Prostate gland (tissue), 2 donors: ENCODE measurements at regions not wholly inside any gene's neighbourhood (a gene's known extent, or its start where the extent isn't known, plus 50 kb on each side); places are given as distances from the start of the nearest gene placed in this dataset.

ENCODE experiments used
- DNase-seq: peaks from one replicate; pipeline ENCODE4 v3.0.0-alpha.2; 2019; ENCODE audit warnings: low spot score
- H3K27ac ChIP-seq, 2 donors: fragments of 200-600 bp; sonication (generic); 2 replicates each; pipeline ENCODE4 v1.5.1; 2017 to 2019
- H3K27me3 ChIP-seq: fragments of 200-600 bp; sonication (generic); replicated peaks from 2 replicates; pipeline ENCODE4 v1.5.1; 2019; ENCODE audit not compliant: insufficient read depth
- H3K36me3 ChIP-seq, 2 donors: fragments of 200-600 bp; sonication (generic); 1 replicate in 1 of 2; 2 replicates in 1 of 2; pipeline versions ENCODE4 v1.5.1 to v1.8.1; 2017 to 2019
- H3K4me1 ChIP-seq: fragments of 200-600 bp; sonication (generic); replicated peaks from 2 replicates; pipeline ENCODE4 v1.5.1; 2019
- H3K4me3 ChIP-seq, 2 donors: fragments of 200-600 bp; sonication (generic); 2 replicates each; pipeline ENCODE4 v1.5.1; 2017 to 2019
- H3K9me3 ChIP-seq: fragments of 200-600 bp; sonication (generic); 2 replicates; pipeline ENCODE4 v1.5.1; 2017
- CTCF ChIP-seq, 4 experiments: fragments of 200-600 bp in 2 of 4; fragments of 450-650 bp in 2 of 4; sonication (generic) in 2 of 4; IDR thresholded peaks; 1 replicate in 3 of 4; 2 replicates in 1 of 4; pipeline ENCODE4 v1.5.1; 2016 to 2019; ENCODE audit warnings: antibody characterized with exemption in 4 of 4, mild to moderate bottlenecking in 2 of 4, moderate library complexity in 2 of 4
- POLR2A ChIP-seq: fragments of 450-650 bp; IDR thresholded peaks from one replicate; pipeline ENCODE4 v1.6.1; 2016; ENCODE audit warnings: antibody characterized with exemption, mild to moderate bottlenecking
- POLR2AphosphoS5 ChIP-seq: sonication (generic); formaldehyde crosslinking; IDR thresholded peaks from one replicate; pipeline ENCODE4 v1.6.1; 2017; ENCODE audit warnings: antibody characterized with exemption
- WGBS: methylation state at CpG from one replicate; pipeline ENCODE4 v1.1.5; 2018; 5-methylcytosine and 5-hydroxymethylcytosine counted together
- intact Hi-C: fragments of 100-400 bp; cut with DNase I; formaldehyde crosslinking; loops from one replicate; pipeline ENCODE4 v1.14.2; 2022

- H3K4me1 ChIP-seq, result peaks cover 4% of the 10 kb centered on the region
Measured at GRCh38 chr4:181951265-181951664, 291.9 kb upstream of the TENM3 start.

DNA sequence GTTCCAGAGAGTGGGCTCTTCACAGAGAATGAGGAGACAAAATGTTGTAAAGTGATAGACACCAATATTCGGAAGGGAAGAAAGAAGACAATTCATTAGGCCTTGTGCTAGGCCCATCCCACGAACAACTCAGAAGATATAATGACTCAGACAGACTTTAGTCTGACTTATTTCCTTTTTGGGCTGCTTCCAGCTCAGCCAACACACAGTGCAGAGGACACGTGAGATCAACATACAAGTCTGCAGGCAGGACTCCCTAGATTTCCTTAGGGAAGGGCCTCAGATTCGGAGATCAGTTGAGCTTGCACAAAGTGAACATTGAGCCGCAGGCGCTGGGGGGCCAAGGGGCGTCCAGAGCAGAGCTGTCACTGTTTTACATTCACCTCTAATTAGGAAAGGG, 290.7 kb upstream of the TENM3 start:
- intact Hi-C loops, result no loop called here
- Histone ChIP-seq H3K27me3 (no peaks in the 10 kb centered on the region), H3K9me3 (no peaks in the 10 kb centered on the region), H3K4me3 (no peak overlapping the region), H3K4me1 (peaks cover 4% of the 10 kb centered on the region), H3K36me3 (no peaks in the 10 kb centered on the region), H3K27ac (no peak overlapping the region)
- TF ChIP-seq POLR2AphosphoS5, result peak; percentile 58
- TF ChIP-seq POLR2A, result no peak
- 45% methylated on average over 7 of the region's 7 CpGs for WGBS
- peak; percentile 54 for DNase-seq

More at GRCh38 chr4:181951265-181951664, 291.9 kb upstream of the TENM3 start:
- no peaks in the 10 kb centered on the region for H3K36me3 ChIP-seq
- WGBS, result 87% methylated on average over 3 of the region's 3 CpGs
- no peak for DNase-seq
- H3K27ac ChIP-seq, result no peak overlapping the region
- H3K9me3 ChIP-seq, result no peaks in the 10 kb centered on the region
- intact Hi-C loops, result no loop called here
- H3K4me3 ChIP-seq, result no peak overlapping the region
- H3K27me3 ChIP-seq, result no peaks in the 10 kb centered on the region
- TF ChIP-seq POLR2A (no peak), CTCF (IDR thresholded peaks at IDR 0.05) (no peak), POLR2AphosphoS5 (no peak)

- no peak for DNase-seq
- TF ChIP-seq CTCF (IDR thresholded peaks at IDR 0.05) (no peak), POLR2AphosphoS5 (no peak), POLR2A (no peak)
- Histone ChIP-seq H3K9me3 (no peaks in the 10 kb centered on the region), H3K4me3 (no peak overlapping the region), H3K36me3 (no peaks in the 10 kb centered on the region), H3K27ac (no peak overlapping the region), H3K4me1 (peaks cover 4% of the 10 kb centered on the region), H3K27me3 (no peaks in the 10 kb centered on the region)
- WGBS, result 41% methylated on average over 3 of the region's 3 CpGs
- intact Hi-C loops, result no loop called here
Measured at GRCh38 chr4:181956512-181956911, 286.7 kb upstream of the TENM3 start.

- Histone ChIP-seq H3K4me1 (peaks cover 4% of the 10 kb centered on the region), H3K4me3 (no peak overlapping the region), H3K36me3 (no peaks in the 10 kb centered on the region), H3K27me3 (no peaks in the 10 kb centered on the region), H3K27ac (no peak overlapping the region), H3K9me3 (no peaks in the 10 kb centered on the region)
- intact Hi-C loops, result no loop called here
- 14% methylated on average over 8 of the region's 8 CpGs for WGBS
- TF ChIP-seq POLR2AphosphoS5 (peak; percentile 93), CTCF (IDR thresholded peaks at IDR 0.05) (no peak)
- DNase-seq, result peak; percentile 87
Measured at GRCh38 chr4:181957088-181957487, 286.1 kb upstream of the TENM3 start.

- Histone ChIP-seq H3K9me3 (no peaks in the 10 kb centered on the region), H3K36me3 (no peaks in the 10 kb centered on the region), H3K4me3 (no peak overlapping the region), H3K27ac (no peak overlapping the region), H3K27me3 (no peaks in the 10 kb centered on the region), H3K4me1 (peaks cover 4% of the 10 kb centered on the region)
- 68% methylated on average over 2 of the region's 2 CpGs for WGBS
- intact Hi-C loops, result no loop called here
- no peak for DNase-seq
- TF ChIP-seq POLR2AphosphoS5, result no peak
- no peak for TF ChIP-seq POLR2A
- no peak for TF ChIP-seq CTCF (IDR thresholded peaks at IDR 0.05)
Measured at GRCh38 chr4:181958446-181958845, 284.8 kb upstream of the TENM3 start.
